ENCODE measurements at regions not wholly inside any gene's neighbourhood (a gene's known extent, or its start where the extent isn't known, plus 50 kb on each side); places are given as distances from the start of the nearest gene placed in this dataset.
A peak's percentile ranks its signal among the peaks of the same experiment; 100 is the strongest.

GRCh38 chr3:153026026-153026425, 136.0 kb upstream of the RAP2B start:
- Histone ChIP-seq H3K36me3 (ENCODE audit: insufficient read depth) (no peaks in the 10 kb centered on the region), H3K27ac (ENCODE audit: low read depth) (no peak overlapping the region), H4K20me1 (replicated peaks; ENCODE audit: insufficient read depth) (no peaks in the 10 kb centered on the region), H2AFZ (no peak overlapping the region), H3K4me3 (no peak overlapping the region), H3K79me2 (replicated peaks; ENCODE audit: insufficient read depth) (no peaks in the 10 kb centered on the region), H3K9me2 (ENCODE audit: insufficient read depth) (no peaks in the 10 kb centered on the region), H3K4me1 (ENCODE audit: insufficient read depth) (no peaks in the 10 kb centered on the region), H3K4me2 (no peak overlapping the region), H3K27me3 (ENCODE audit: insufficient read depth) (no peaks in the 10 kb centered on the region), H3F3A (replicated peaks; ENCODE audit: low read depth) (no peaks in the 10 kb centered on the region)
- H3K4me3 Mint-ChIP-seq, result no peak overlapping the region
- peaks cover 7% of the 10 kb centered on the region for H3K27me3 Mint-ChIP-seq (ENCODE audit: insufficient read depth, low read depth, poor library complexity)
- TF ChIP-seq ZNF114 (CRISPR knock-in tag; IDR thresholded peaks at IDR 0.05) (no peak), CREB1 (CRISPR knock-in tag; IDR thresholded peaks at IDR 0.05; ENCODE audit: low read depth) (no peak), CTCF (conservative IDR thresholded peaks at IDR 0.05; ENCODE audit: low read depth in 2 of 2) (peak in 1 of 2 experiments; percentile 85)
- TF ChIP-seq, protein P1, sequence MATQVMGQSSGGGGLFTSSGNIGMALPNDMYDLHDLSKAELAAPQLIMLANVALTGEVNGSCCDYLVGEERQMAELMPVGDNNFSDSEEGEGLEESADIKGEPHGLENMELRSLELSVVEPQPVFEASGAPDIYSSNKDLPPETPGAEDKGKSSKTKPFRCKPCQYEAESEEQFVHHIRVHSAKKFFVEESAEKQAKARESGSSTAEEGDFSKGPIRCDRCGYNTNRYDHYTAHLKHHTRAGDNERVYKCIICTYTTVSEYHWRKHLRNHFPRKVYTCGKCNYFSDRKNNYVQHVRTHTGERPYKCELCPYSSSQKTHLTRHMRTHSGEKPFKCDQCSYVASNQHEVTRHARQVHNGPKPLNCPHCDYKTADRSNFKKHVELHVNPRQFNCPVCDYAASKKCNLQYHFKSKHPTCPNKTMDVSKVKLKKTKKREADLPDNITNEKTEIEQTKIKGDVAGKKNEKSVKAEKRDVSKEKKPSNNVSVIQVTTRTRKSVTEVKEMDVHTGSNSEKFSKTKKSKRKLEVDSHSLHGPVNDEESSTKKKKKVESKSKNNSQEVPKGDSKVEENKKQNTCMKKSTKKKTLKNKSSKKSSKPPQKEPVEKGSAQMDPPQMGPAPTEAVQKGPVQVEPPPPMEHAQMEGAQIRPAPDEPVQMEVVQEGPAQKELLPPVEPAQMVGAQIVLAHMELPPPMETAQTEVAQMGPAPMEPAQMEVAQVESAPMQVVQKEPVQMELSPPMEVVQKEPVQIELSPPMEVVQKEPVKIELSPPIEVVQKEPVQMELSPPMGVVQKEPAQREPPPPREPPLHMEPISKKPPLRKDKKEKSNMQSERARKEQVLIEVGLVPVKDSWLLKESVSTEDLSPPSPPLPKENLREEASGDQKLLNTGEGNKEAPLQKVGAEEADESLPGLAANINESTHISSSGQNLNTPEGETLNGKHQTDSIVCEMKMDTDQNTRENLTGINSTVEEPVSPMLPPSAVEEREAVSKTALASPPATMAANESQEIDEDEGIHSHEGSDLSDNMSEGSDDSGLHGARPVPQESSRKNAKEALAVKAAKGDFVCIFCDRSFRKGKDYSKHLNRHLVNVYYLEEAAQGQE (IDR thresholded peaks at IDR 0.05; ENCODE audit: unreplicated experiment), result no peak
- DNase-seq (ENCODE audit: low spot score) (peak; percentile 71), ATAC-seq (no peak)
- H3K9me3 Mint-ChIP-seq, result no peaks in the 10 kb centered on the region
- no peaks in the 10 kb centered on the region for H3K36me3 Mint-ChIP-seq (ENCODE audit: low read depth)
- H3K4me1 Mint-ChIP-seq, result no peaks in the 10 kb centered on the region
- no peak overlapping the region for H3K27ac Mint-ChIP-seq

- ATAC-seq, result no peak
- DNase-seq (ENCODE audit: low spot score), result no peak
- Histone ChIP-seq H3F3A (replicated peaks; ENCODE audit: low read depth) (no peaks in the 10 kb centered on the region), H3K4me3 (no peak overlapping the region), H3K36me3 (ENCODE audit: insufficient read depth) (no peaks in the 10 kb centered on the region), H3K4me2 (no peak overlapping the region), H3K4me1 (ENCODE audit: insufficient read depth) (no peaks in the 10 kb centered on the region), H3K27ac (ENCODE audit: low read depth) (no peak overlapping the region), H3K27me3 (ENCODE audit: insufficient read depth) (no peaks in the 10 kb centered on the region), H2AFZ (no peak overlapping the region), H4K20me1 (replicated peaks; ENCODE audit: insufficient read depth) (no peaks in the 10 kb centered on the region), H3K79me2 (replicated peaks; ENCODE audit: insufficient read depth) (no peaks in the 10 kb centered on the region), H3K9me2 (ENCODE audit: insufficient read depth) (no peaks in the 10 kb centered on the region)
- no peak overlapping the region for H3K4me3 Mint-ChIP-seq
- no peak overlapping the region for H3K27ac Mint-ChIP-seq
- H3K27me3 Mint-ChIP-seq (ENCODE audit: insufficient read depth, low read depth, poor library complexity), result peaks cover 7% of the 10 kb centered on the region
- no peaks in the 10 kb centered on the region for H3K4me1 Mint-ChIP-seq
- H3K36me3 Mint-ChIP-seq (ENCODE audit: low read depth), result no peaks in the 10 kb centered on the region
- TF ChIP-seq EZH2 (IDR thresholded peaks at IDR 0.05; ENCODE audit: low read depth, unreplicated experiment) (no peak), NANOG (IDR thresholded peaks at IDR 0.05; ENCODE audit: borderline replicate concordance) (no peak)
- no peaks in the 10 kb centered on the region for H3K9me3 Mint-ChIP-seq
Measured at GRCh38 chr3:153028381-153028780, 133.6 kb upstream of the RAP2B start.

Measured in GM23338 (cell line).